Heart right ventricle (tissue), 16 donors: ENCODE measurements at regions not wholly inside any gene's neighbourhood (a gene's known extent, or its start where the extent isn't known, plus 50 kb on each side); places are given as distances from the start of the nearest gene placed in this dataset.

Experiments used
- ATAC-seq, 8 donors: fragments of 200-7000 bp; cut with Tn5 transposase; one replicate each; pipeline ENCODE4 v1.9.1; 2020; ENCODE audit warnings: mild to moderate bottlenecking in 8 of 8, moderate library complexity in 8 of 8, moderate number of reproducible peaks in 1 of 8
- DNase-seq, 2 donors: peaks; one replicate each; pipeline ENCODE4 v3.0.0-alpha.2; 2020
- H3K27ac ChIP-seq, 10 donors: fragments of 200-600 bp; sonication (generic) in 2 of 10; one replicate each; pipeline versions ENCODE4 v1.5.0 to v1.8.0; 2020 to 2022; ENCODE audit warnings: mild to moderate bottlenecking in 3 of 10
- H3K27me3 ChIP-seq, 7 donors: fragments of 200-600 bp; one replicate each; pipeline ENCODE4 v1.8.0; 2021 to 2022; ENCODE audit warnings: mild to moderate bottlenecking in 2 of 7
- H3K36me3 ChIP-seq, 9 donors: fragments of 200-600 bp; sonication (generic) in 1 of 9; one replicate each; pipeline versions ENCODE4 v1.5.0 to v1.8.0; 2020 to 2022; ENCODE audit warnings: mild to moderate bottlenecking in 2 of 9
- H3K4me1 ChIP-seq, 9 donors: fragments of 200-600 bp; sonication (generic) in 1 of 9; one replicate each; pipeline versions ENCODE4 v1.5.0 to v1.8.0; 2020 to 2022; ENCODE audit warnings: mild to moderate bottlenecking in 4 of 9
- H3K4me3 ChIP-seq, 10 donors: fragments of 200-600 bp; sonication (generic) in 2 of 10; one replicate each; pipeline versions ENCODE4 v1.5.0 to v1.8.0; 2020 to 2022; ENCODE audit warnings: mild to moderate bottlenecking in 7 of 10, moderate library complexity in 2 of 10
- H3K9me3 ChIP-seq, 11 donors: fragments of 200-600 bp in 10 of 11; sonication (generic) in 2 of 11; one replicate each; pipeline versions ENCODE4 v1.5.0 to v1.8.0; 2013 to 2022; ENCODE audit warnings: mild to moderate bottlenecking in 2 of 11, control low read depth in 1 of 11, moderate library complexity in 1 of 11
- WGBS, 2 donors: extraction: QIAGEN DNeasy Blood & Tissue Kit; methylation state at CpG; one replicate each; pipeline ENCODE4 v1.1.7; 2013; ENCODE audit warnings: inconsistent platforms in 1 of 2; 5-methylcytosine and 5-hydroxymethylcytosine counted together
- intact Hi-C, 10 donors: fragments of 100-400 bp; cut with DNase I; formaldehyde crosslinking; loops; one replicate each; pipeline versions ENCODE4 v1.11.1 to v1.14.2; 2022
- TF ChIP-seq, protein P1 (sequence below), 9 donors: fragments of 200-600 bp; sonication (generic) in 2 of 9; IDR thresholded peaks; one replicate each; pipeline versions ENCODE4 v1.5.0 to v1.8.0; 2021 to 2022; ENCODE audit warnings: antibody characterized with exemption in 9 of 9, mild to moderate bottlenecking in 5 of 9, moderate library complexity in 1 of 9
- donor health status: Arrhythmogenic right ventricular cardiomyopathy.
- donor health status: ischemic (EF 13 %, LVEDD 7.1; RV severe dilation, severe dysfunction).
- donor health status: healthy with polysubstance abuse.
- donor health status: DM: no; HTN: yes; CAD: no.
- donor health status: DM: no; HTN: no; CAD: no.
- donor health status: ischemic (EF 25% LVEDD 6.9; RV normal size, moderate dysfunction).
- donor health status: ischemic (EF 25% LVEDD 5.7; RV mildly dilated, moderate dysfunction).
- donor health status: healthy.
- donor health status: DM: yes; HTN: yes; CAD: no.
- donor health status: Ischemic cardiomyopathy.
- donor health status: ischemic (EF 35%, LVEDD 5.7; RV mildly dilated, moderate dysfunction).
- donor health status: nonischemic (EF 11% LVEDD 7.7; RV severe dilation, severe dysfunction).
- donor health status: DM: yes; HTN: yes; CAD: no.
- donor health status: PGD.
- donor health status: ischemic (EF 29% LVEDD 5.4; RV normal size, mild dysfunction).
- donor health status: nonischemic (EF 23%, LVEDD 6.1; RV moderate dilation, normal function).

DNA sequence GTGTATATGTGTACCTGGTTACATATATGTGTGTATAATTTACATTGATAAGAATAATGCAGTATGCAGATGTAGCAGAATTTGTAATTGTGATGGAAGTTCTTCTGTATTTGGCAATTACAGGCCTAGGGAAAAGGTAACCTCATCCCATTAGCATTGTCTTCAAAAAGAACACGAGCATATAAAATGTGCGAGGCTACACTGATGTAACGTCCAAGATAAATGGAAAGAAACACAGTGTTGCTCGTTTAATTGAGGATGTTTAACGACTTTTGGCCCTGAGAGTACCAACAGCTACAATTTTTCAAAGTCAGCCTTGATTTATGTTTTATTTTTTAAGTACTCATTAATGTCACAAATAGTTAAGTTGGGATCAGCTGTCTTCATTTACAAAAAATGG, 703.5 kb upstream of the RBFOX1 start:
- ATAC-seq (no peak), DNase-seq (no peak)
- WGBS, 2 donors: 68 to 74% methylated on average over 5 of the region's 5 CpGs

DNA sequence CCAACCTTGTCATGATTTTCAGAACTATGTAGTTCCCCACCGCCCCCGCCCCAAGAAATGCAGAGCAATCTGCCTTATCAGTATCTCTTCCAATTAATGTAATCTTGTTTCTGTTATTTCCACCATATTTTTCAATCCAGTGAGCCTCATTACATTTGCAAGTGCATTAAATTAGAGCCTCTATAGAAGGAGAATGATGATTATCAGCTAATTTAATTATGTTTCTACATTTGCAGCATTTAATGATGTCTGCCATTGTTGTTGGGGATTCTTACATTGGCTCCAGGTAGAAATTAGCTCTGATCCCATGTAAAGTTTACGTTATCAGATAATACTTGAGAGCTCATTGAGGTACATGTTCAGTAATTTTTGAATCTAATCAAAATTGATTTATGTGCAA, 707.0 kb upstream of the RBFOX1 start:
- DNase-seq: no peak
- Histone ChIP-seq H3K36me3 (no peaks in the 10 kb centered on the region), H3K27ac (no peak overlapping the region), H3K4me1 (no peaks in the 10 kb centered on the region), H3K27me3 (no peaks in the 10 kb centered on the region), H3K9me3 (peaks cover 0 to 16% (median 0%) of the 10 kb centered on the region in 11 donors), H3K4me3 (no peak overlapping the region)
- TF ChIP-seq, protein P1, sequence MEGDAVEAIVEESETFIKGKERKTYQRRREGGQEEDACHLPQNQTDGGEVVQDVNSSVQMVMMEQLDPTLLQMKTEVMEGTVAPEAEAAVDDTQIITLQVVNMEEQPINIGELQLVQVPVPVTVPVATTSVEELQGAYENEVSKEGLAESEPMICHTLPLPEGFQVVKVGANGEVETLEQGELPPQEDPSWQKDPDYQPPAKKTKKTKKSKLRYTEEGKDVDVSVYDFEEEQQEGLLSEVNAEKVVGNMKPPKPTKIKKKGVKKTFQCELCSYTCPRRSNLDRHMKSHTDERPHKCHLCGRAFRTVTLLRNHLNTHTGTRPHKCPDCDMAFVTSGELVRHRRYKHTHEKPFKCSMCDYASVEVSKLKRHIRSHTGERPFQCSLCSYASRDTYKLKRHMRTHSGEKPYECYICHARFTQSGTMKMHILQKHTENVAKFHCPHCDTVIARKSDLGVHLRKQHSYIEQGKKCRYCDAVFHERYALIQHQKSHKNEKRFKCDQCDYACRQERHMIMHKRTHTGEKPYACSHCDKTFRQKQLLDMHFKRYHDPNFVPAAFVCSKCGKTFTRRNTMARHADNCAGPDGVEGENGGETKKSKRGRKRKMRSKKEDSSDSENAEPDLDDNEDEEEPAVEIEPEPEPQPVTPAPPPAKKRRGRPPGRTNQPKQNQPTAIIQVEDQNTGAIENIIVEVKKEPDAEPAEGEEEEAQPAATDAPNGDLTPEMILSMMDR (IDR thresholded peaks at IDR 0.05): no peak
- ATAC-seq: no peak
- WGBS, 2 donors: 88 to 92% methylated on average over 3 of the region's 3 CpGs
- intact Hi-C loops: no loop called here

More for the DNA sequence above, 703.5 kb upstream of the RBFOX1 start:
- intact Hi-C loops: no loop called here
- H3K4me3 ChIP-seq: no peak overlapping the region
- TF ChIP-seq, protein P1 (IDR thresholded peaks at IDR 0.05): no peak
- no peak overlapping the region for H3K27ac ChIP-seq
- H3K27me3 ChIP-seq: no peaks in the 10 kb centered on the region
- no peaks in the 10 kb centered on the region for H3K9me3 ChIP-seq
- H3K36me3 ChIP-seq: no peaks in the 10 kb centered on the region
- H3K4me1 ChIP-seq: no peaks in the 10 kb centered on the region

DNA sequence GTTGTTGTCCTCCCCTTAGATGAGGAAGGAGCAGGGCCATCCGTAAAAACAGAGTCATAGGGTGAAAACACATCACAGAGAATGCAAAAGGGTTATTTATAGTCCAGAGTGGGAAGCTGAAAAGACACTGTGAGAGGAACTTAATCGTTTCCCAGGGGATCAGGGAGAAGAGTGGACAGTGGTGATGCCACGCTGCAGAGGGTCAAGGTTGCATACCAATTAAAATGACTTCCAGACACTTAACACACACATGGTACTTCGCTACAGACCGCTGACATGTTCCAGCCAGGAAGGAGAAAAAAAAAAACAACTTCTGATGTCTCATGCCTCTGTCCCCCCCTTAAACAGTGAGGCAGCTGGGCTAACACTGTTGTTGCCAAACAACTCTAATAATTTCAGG, 713.8 kb upstream of the RBFOX1 start:
- WGBS, 2 donors: 35 to 42% methylated on average over 5 of the region's 5 CpGs
- intact Hi-C loops: loop anchor here in 1 of 10 donors (10.0 kb wide), 1 partner anchor 56 kb away; no protein-coding TSS in a partner anchor
- no peaks in the 10 kb centered on the region for H3K36me3 ChIP-seq
- DNase-seq (no peak), ATAC-seq (no peak)
- no peak overlapping the region for H3K27ac ChIP-seq
- H3K4me1 ChIP-seq: no peaks in the 10 kb centered on the region
- H3K9me3 ChIP-seq: peaks cover 0 to 30% (median 0%) of the 10 kb centered on the region in 11 donors
- H3K27me3 ChIP-seq: peaks cover 0 to 4% (median 0%) of the 10 kb centered on the region in 7 donors
- no peak overlapping the region for H3K4me3 ChIP-seq
- TF ChIP-seq, protein P1 (IDR thresholded peaks at IDR 0.05): no peak

DNA sequence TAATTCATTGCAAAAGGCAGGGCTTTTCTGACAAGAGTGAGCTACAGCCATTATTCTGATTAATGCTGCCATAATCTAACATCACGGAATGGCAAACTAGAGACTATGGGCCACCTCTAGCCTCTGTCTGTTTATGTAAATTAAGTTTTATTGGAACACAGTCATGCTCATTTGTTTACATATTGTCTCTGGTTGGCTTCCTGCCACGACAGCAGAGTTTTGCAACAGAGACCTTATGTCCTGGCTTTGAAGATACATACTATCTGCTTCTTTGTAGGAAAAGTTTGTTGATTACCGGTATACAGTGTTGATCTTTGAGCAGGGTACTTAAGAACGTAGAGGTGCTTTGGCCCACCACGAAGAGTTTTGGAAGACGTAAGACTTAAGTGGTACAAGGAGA, 715.9 kb upstream of the RBFOX1 start:
- peaks cover 0 to 24% (median 0%) of the 10 kb centered on the region in 11 donors for H3K9me3 ChIP-seq
- H3K36me3 ChIP-seq: no peaks in the 10 kb centered on the region
- ATAC-seq: no peak
- H3K4me3 ChIP-seq: no peak overlapping the region
- TF ChIP-seq, protein P1 (IDR thresholded peaks at IDR 0.05): no peak
- intact Hi-C loops: loop anchor here in 1 of 10 donors (10.0 kb wide), 1 partner anchor 58 kb away; no protein-coding TSS in a partner anchor
- no peaks in the 10 kb centered on the region for H3K4me1 ChIP-seq
- H3K27ac ChIP-seq: no peak overlapping the region
- WGBS, 2 donors: 79% methylated on average over 6 of the region's 6 CpGs
- DNase-seq: no peak
- peaks cover 0 to 4% (median 0%) of the 10 kb centered on the region in 7 donors for H3K27me3 ChIP-seq
